OCI-LY7 (cell line): ENCODE measurements at regions not wholly inside any gene's neighbourhood (a gene's known extent, or its start where the extent isn't known, plus 50 kb on each side); places are given as distances from the start of the nearest gene placed in this dataset.

ENCODE experiments used
- BruUV-seq: library from RNA; stranded (reverse); fragments of 400-500 nt; replicated peaks from 2 replicates; lab custom pipeline; 2021; lab: Mats Ljungman, UMichigan
- CTCF ChIA-PET: fragments of 300-600 bp; sonication (Branson Sonifier 250); formaldehyde crosslinking; loops from one replicate; lab custom pipeline; 2022; ENCODE audit warnings: antibody characterized with exemption; ENCODE audit not compliant: unreplicated experiment; lab: Charles Lee
- POLR2A ChIA-PET: fragments of 300-600 bp; sonication (Branson Sonifier 250); formaldehyde crosslinking; loops from one replicate; lab custom pipeline; 2022; ENCODE audit warnings: antibody characterized with exemption; lab: Charles Lee
- DNase-seq: peaks from one replicate; pipeline ENCODE4 v3.0.0-alpha.2; 2015; ENCODE audit warnings: low spot score
- H2AFZ ChIP-seq: fragments of 200-600 bp; sonication (generic), shearing (Covaris generic); 2 replicates; pipeline ENCODE4 v1.6.1; 2014; ENCODE audit warnings: mild to moderate bottlenecking, antibody characterized with exemption, low read length, moderate library complexity
- H3K27ac ChIP-seq: fragments of 200-600 bp; sonication (generic); 2 replicates; pipeline ENCODE4 v1.5.1; 2014; ENCODE audit warnings: mixed run types, low read depth, mild to moderate bottlenecking, moderate library complexity, low read length, inconsistent platforms; ENCODE audit not compliant: poor library complexity, severe bottlenecking
- H3K36me3 ChIP-seq: fragments of 200-600 bp; sonication (generic); 2 replicates; pipeline ENCODE4 v1.6.1; 2014; ENCODE audit warnings: mild to moderate bottlenecking, antibody characterized with exemption, low read length, moderate library complexity, mixed read lengths; ENCODE audit not compliant: insufficient read depth
- H3K4me1 ChIP-seq: fragments of 200-600 bp; sonication (generic); 2 replicates; pipeline ENCODE4 v1.5.1; 2014; ENCODE audit warnings: mild to moderate bottlenecking, low read length; ENCODE audit not compliant: insufficient read depth, poor library complexity, severe bottlenecking
- H3K4me2 ChIP-seq: fragments of 200-600 bp; sonication (generic); 2 replicates; pipeline ENCODE4 v1.6.1; 2014; ENCODE audit warnings: mild to moderate bottlenecking, low read length
- H3K4me3 ChIP-seq: fragments of 200-600 bp; sonication (generic); 2 replicates; pipeline ENCODE4 v1.5.1; 2014; ENCODE audit warnings: mild to moderate bottlenecking, low read depth, low read length; ENCODE audit not compliant: poor library complexity, severe bottlenecking
- H3K79me2 ChIP-seq: fragments of 200-600 bp; sonication (generic); 2 replicates; pipeline ENCODE4 v1.6.1; 2016; ENCODE audit warnings: low read depth, mild to moderate bottlenecking, low read length, moderate library complexity, mixed read lengths; ENCODE audit not compliant: insufficient read depth
- H3K9me2 ChIP-seq: fragments of 200-600 bp; sonication (generic); 2 replicates; pipeline ENCODE4 v1.6.1; 2016; ENCODE audit warnings: mild to moderate bottlenecking, low read length, mixed read lengths; ENCODE audit not compliant: insufficient read depth
- H3K9me3 ChIP-seq: fragments of 200-600 bp; sonication (generic); 2 replicates; pipeline ENCODE4 v1.6.1; 2014; ENCODE audit warnings: mild to moderate bottlenecking, mixed run types, low read length, mixed read lengths
- H4K20me1 ChIP-seq: fragments of 200-600 bp; sonication (generic); 2 replicates; pipeline ENCODE4 v1.6.1; 2014; ENCODE audit warnings: mild to moderate bottlenecking, antibody characterized with exemption, low read length, moderate library complexity, mixed read lengths; ENCODE audit not compliant: insufficient read depth
- EZH2phosphoT487 ChIP-seq: fragments of 200-600 bp; sonication (generic); IDR thresholded peaks from 2 replicates; pipeline ENCODE4 v1.6.1; 2018; ENCODE audit warnings: low read depth, borderline replicate concordance, mild to moderate bottlenecking, mixed run types, antibody characterized with exemption, low read length, moderate library complexity, mixed read lengths
- intact Hi-C: fragments of 100-400 bp; cut with micrococcal nuclease; formaldehyde crosslinking; loops from one replicate; pipeline ENCODE4 v1.10.0; 2022; ENCODE audit not compliant: unreplicated experiment
- TF ChIP-seq, protein P1 (sequence below): fragments of 200-600 bp; sonication (generic); conservative IDR thresholded peaks from 2 replicates; pipeline ENCODE4 v1.5.1; 2014; ENCODE audit warnings: mild to moderate bottlenecking, antibody characterized with exemption, low read length, moderate library complexity, mixed read lengths

DNA sequence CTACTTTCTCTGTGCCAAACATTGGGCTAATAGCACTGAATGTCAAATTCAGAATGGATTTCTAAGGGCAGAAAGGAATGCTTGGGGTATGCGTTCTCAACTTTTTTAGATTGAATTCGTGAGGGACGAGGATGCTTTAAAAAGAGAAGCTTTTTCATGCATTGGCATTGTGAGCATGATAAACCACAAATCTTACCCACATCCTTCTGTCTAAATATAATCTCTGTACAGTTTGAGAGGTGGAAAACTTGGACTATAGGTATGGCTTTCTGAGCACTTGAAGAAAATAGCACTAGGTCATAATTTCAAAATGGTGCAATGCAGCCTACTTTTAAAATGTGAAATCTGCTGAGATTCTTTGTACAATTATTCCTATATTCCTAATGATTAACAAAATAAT is 71.4 kb upstream of the HHIP start:
- intact Hi-C loops = loop anchor here (10.0 kb wide), 1 partner anchor 400 kb away; no protein-coding TSS in a partner anchor
- Histone ChIP-seq H3K79me2 (no peaks in the 10 kb centered on the region), H3K4me3 (no peak overlapping the region), H3K9me3 (no peaks in the 10 kb centered on the region), H3K27ac (no peak overlapping the region), H3K36me3 (no peaks in the 10 kb centered on the region), H3K4me1 (no peaks in the 10 kb centered on the region), H3K4me2 (no peak overlapping the region), H4K20me1 (no peaks in the 10 kb centered on the region), H2AFZ (no peak overlapping the region), H3K9me2 (no peaks in the 10 kb centered on the region)
- DNase-seq = no peak
- no TSS peak for BruUV-seq
- ChIA-PET POLR2A (no interaction called here), CTCF (no interaction called here)
- TF ChIP-seq, protein P1, sequence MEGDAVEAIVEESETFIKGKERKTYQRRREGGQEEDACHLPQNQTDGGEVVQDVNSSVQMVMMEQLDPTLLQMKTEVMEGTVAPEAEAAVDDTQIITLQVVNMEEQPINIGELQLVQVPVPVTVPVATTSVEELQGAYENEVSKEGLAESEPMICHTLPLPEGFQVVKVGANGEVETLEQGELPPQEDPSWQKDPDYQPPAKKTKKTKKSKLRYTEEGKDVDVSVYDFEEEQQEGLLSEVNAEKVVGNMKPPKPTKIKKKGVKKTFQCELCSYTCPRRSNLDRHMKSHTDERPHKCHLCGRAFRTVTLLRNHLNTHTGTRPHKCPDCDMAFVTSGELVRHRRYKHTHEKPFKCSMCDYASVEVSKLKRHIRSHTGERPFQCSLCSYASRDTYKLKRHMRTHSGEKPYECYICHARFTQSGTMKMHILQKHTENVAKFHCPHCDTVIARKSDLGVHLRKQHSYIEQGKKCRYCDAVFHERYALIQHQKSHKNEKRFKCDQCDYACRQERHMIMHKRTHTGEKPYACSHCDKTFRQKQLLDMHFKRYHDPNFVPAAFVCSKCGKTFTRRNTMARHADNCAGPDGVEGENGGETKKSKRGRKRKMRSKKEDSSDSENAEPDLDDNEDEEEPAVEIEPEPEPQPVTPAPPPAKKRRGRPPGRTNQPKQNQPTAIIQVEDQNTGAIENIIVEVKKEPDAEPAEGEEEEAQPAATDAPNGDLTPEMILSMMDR = no peak
- TF ChIP-seq EZH2phosphoT487 = no peak

DNA sequence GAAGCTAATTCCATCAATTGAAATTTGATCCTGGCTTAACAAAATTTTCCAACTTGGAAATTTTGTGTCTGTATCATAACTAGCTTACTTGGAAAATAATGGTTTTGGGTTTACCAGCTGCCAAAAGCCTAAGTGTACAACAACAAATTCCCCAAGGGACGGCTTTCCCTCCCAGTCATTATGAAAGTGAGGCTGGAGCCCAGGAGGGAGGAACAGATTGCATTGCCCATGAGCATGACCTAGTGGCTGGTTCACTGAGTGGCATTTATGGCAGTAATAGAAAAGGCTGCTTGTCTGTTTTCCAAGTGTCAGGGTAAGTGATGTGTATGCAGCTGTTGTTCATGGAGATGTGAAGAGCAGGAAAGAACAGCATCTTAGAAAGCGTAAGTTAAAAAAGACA is 70.8 kb upstream of the HHIP start:
- POLR2A ChIA-PET = interaction anchor here (0.7 kb wide), 1 partner anchor 1806 kb away, joined by 3 read pairs; no protein-coding TSS in a partner anchor
- Histone ChIP-seq H3K4me2 (no peak overlapping the region), H3K27ac (no peak overlapping the region), H3K36me3 (no peaks in the 10 kb centered on the region), H3K4me1 (no peaks in the 10 kb centered on the region), H3K9me3 (no peaks in the 10 kb centered on the region), H3K4me3 (no peak overlapping the region), H2AFZ (no peak overlapping the region), H3K9me2 (no peaks in the 10 kb centered on the region), H3K79me2 (no peaks in the 10 kb centered on the region), H4K20me1 (no peaks in the 10 kb centered on the region)
- DNase-seq = no peak
- CTCF ChIA-PET = no interaction called here
- BruUV-seq = no TSS peak
- intact Hi-C loops = loop anchor here (10.0 kb wide), 1 partner anchor 400 kb away; no protein-coding TSS in a partner anchor
- TF ChIP-seq EZH2phosphoT487 = no peak
- TF ChIP-seq, protein P1 = no peak

GRCh38 chr4:144578681-144579080 is 67.3 kb upstream of the HHIP start:
- Histone ChIP-seq H3K4me3 (no peak overlapping the region), H3K4me2 (no peak overlapping the region), H3K4me1 (no peaks in the 10 kb centered on the region), H3K36me3 (no peaks in the 10 kb centered on the region), H3K79me2 (no peaks in the 10 kb centered on the region), H4K20me1 (no peaks in the 10 kb centered on the region), H2AFZ (no peak overlapping the region), H3K27ac (no peak overlapping the region), H3K9me3 (no peaks in the 10 kb centered on the region), H3K9me2 (no peaks in the 10 kb centered on the region)
- DNase-seq = no peak
- intact Hi-C loops = loop anchor here (10.0 kb wide), 1 partner anchor 404 kb away; no protein-coding TSS in a partner anchor
- CTCF ChIA-PET = no interaction called here
- POLR2A ChIA-PET = interaction anchor here (0.8 kb wide), 1 partner anchor 412 kb away, joined by 4 read pairs; no protein-coding TSS in a partner anchor
- no TSS peak for BruUV-seq
- TF ChIP-seq EZH2phosphoT487 = no peak
- TF ChIP-seq, protein P1 = no peak
